Body of pancreas (tissue), 4 donors: ENCODE measurements at regions not wholly inside any gene's neighbourhood (a gene's known extent, or its start where the extent isn't known, plus 50 kb on each side); places are given as distances from the start of the nearest gene placed in this dataset.

Experiments used
- ATAC-seq: fragments of 150-250 bp; one replicate; pipeline ENCODE4 v1.9.1; 2016
- DNase-seq, 4 donors: peaks; one replicate each; pipeline ENCODE4 v3.0.0-alpha.2; 2019
- H3K27ac ChIP-seq, 4 donors: fragments of 200-600 bp; sonication (generic); 1 replicate in 3 of 4; 2 replicates in 1 of 4; pipeline versions ENCODE4 v1.5.1 to v1.6.1; 2016 to 2019; ENCODE audit warnings: mild to moderate bottlenecking in 1 of 4, mixed read lengths in 1 of 4, moderate library complexity in 1 of 4
- H3K27me3 ChIP-seq, 2 donors: fragments of 200-600 bp; sonication (generic); one replicate each; pipeline ENCODE4 v1.6.0; 2016; ENCODE audit warnings: mild to moderate bottlenecking in 1 of 2
- H3K36me3 ChIP-seq, 2 donors: fragments of 200-600 bp; sonication (generic); replicated peaks in 1 of 2; 2 replicates each; pipeline ENCODE4 v1.5.1; 2016; ENCODE audit warnings: low read depth in 2 of 2; ENCODE audit not compliant: insufficient read depth in 1 of 2
- H3K4me1 ChIP-seq: fragments of 200-600 bp; sonication (generic); one replicate; pipeline ENCODE4 v1.6.0; 2016
- H3K4me3 ChIP-seq, 2 donors: fragments of 200-600 bp; sonication (generic); 1 replicate in 1 of 2; 2 replicates in 1 of 2; pipeline ENCODE4 v1.5.1; 2016 to 2019
- H3K9me3 ChIP-seq, 3 donors: fragments of 200-600 bp; sonication (generic); 1 replicate in 2 of 3; 2 replicates in 1 of 3; pipeline ENCODE4 v1.5.1; 2016
- POLR2A ChIP-seq, 3 donors: fragments of 450-650 bp; IDR thresholded peaks; one replicate each; pipeline ENCODE4 v1.6.1; 2016; ENCODE audit warnings: antibody characterized with exemption in 3 of 3, mild to moderate bottlenecking in 2 of 3
- WGBS, 2 donors: methylation state at CpG; one replicate each; pipeline ENCODE4 v1.1.5; 2017; 5-methylcytosine and 5-hydroxymethylcytosine counted together
- intact Hi-C: fragments of 100-400 bp; cut with DNase I; formaldehyde crosslinking; loops from one replicate; pipeline ENCODE4 v1.15.1; 2023
- TF ChIP-seq, protein P1 (sequence below), 7 experiments: fragments of 450-650 bp in 4 of 7; fragments of 200-600 bp in 3 of 7; sonication (generic) in 3 of 7; IDR thresholded peaks; one replicate each; pipeline ENCODE4 v1.5.1; 2016 to 2019; ENCODE audit warnings: antibody characterized with exemption in 7 of 7

DNA sequence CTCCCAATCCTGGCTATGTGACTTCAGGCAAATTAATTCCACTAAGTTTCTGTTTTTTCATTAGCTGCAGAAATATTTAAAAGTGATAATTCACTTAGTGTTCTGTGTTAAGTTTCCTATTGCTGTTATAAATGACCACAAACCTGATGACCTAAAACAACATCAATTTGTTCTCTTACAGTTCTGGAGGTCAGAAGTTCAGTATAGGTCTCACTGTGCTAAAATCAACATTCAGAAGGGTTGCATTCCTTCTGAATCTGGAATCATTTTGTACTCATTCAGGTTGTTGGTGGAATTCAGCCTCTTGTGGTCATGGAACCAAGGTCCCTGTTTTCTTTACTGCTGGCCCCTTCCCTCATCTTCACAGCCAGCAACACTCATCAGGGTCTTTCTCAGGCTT lies 254.1 kb downstream of the CNTN3 start:
- no peak for ATAC-seq
- Histone ChIP-seq H3K4me1 (no peaks in the 10 kb centered on the region), H3K36me3 (no peaks in the 10 kb centered on the region), H3K9me3 (no peaks in the 10 kb centered on the region), H3K27me3 (no peaks in the 10 kb centered on the region), H3K4me3 (no peak overlapping the region), H3K27ac (no peak overlapping the region)
- TF ChIP-seq, protein P1, sequence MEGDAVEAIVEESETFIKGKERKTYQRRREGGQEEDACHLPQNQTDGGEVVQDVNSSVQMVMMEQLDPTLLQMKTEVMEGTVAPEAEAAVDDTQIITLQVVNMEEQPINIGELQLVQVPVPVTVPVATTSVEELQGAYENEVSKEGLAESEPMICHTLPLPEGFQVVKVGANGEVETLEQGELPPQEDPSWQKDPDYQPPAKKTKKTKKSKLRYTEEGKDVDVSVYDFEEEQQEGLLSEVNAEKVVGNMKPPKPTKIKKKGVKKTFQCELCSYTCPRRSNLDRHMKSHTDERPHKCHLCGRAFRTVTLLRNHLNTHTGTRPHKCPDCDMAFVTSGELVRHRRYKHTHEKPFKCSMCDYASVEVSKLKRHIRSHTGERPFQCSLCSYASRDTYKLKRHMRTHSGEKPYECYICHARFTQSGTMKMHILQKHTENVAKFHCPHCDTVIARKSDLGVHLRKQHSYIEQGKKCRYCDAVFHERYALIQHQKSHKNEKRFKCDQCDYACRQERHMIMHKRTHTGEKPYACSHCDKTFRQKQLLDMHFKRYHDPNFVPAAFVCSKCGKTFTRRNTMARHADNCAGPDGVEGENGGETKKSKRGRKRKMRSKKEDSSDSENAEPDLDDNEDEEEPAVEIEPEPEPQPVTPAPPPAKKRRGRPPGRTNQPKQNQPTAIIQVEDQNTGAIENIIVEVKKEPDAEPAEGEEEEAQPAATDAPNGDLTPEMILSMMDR (IDR thresholded peaks at IDR 0.05): no peak
- TF ChIP-seq POLR2A (IDR thresholded peaks at IDR 0.05): no peak
- no peak for DNase-seq
- intact Hi-C loops: no loop called here

DNA sequence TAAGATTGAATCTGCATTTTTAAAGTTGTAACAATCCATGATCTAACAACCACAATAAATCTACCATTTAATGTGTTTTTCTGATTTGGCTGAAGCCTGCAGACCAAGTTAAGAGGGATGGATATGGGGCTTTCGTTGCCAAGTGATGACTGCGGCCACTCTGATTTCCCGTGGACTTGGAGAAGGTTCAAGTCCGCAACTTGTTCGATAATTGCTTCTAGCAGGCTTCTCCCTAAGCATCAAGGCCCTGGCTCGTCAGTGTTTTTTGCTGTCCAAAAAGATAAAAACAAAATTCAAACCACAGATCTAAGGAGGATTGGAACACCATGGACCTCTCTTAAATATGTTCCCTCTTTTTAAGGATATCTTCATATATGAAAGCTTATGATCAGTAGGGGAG lies 256.6 kb downstream of the CNTN3 start:
- no peak for ATAC-seq
- no peak for DNase-seq
- TF ChIP-seq, protein P1 (IDR thresholded peaks at IDR 0.05): no peak
- no peak for TF ChIP-seq POLR2A (IDR thresholded peaks at IDR 0.05)
- Histone ChIP-seq H3K9me3 (no peaks in the 10 kb centered on the region), H3K27me3 (no peaks in the 10 kb centered on the region), H3K4me3 (no peak overlapping the region), H3K4me1 (no peaks in the 10 kb centered on the region), H3K36me3 (no peaks in the 10 kb centered on the region), H3K27ac (no peak overlapping the region)
- WGBS, 2 donors: 85 to 87% methylated on average over 6 of the region's 6 CpGs
- intact Hi-C loops: no loop called here

DNA sequence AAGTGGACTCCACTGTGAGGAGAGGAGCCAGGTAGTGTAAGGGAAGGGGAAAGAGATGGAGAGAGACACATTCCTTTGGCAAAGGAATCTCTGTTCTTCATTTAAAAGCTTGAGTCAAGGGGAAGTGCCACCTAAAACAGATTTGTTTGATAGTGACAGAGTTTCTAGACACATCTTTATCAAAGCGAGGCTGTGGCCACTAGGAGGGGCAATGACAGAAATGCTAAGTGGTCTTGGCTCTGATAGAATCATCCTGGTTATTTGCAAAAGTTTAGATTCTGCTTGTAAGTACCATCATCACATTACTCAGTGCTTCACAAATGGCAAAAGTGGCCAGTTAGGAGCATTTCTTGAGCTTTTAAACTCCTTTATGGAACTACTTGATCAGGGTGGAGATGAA lies 261.4 kb downstream of the CNTN3 start:
- Histone ChIP-seq H3K27ac (no peak overlapping the region), H3K9me3 (no peaks in the 10 kb centered on the region), H3K27me3 (no peaks in the 10 kb centered on the region), H3K36me3 (no peaks in the 10 kb centered on the region), H3K4me3 (no peak overlapping the region), H3K4me1 (peaks cover 4% of the 10 kb centered on the region)
- TF ChIP-seq, protein P1 (IDR thresholded peaks at IDR 0.05): no peak
- TF ChIP-seq POLR2A (IDR thresholded peaks at IDR 0.05): no peak
- DNase-seq (no peak), ATAC-seq (no peak)
- intact Hi-C loops: no loop called here
- WGBS, 2 donors: 71 to 90% methylated on average over 1 of the region's 1 CpG

DNA sequence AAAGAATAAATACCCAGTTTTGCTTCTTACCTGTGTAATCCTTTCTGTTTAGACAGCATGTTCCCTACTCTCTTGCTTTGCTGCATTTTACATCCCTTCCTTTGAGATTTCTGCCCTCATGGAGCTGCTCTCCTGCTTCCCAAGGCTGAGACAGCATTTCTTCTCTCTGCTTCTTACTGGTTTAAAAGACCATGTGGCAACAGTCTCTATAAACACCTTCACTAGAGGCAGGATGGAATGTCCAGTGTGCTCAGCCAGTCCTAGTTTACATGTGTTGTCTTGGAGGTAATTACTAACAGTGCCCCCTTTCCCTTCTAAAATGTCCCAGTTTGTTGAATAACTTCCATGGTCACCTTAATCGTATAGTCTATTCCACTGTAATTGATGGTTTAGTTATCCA lies 262.3 kb downstream of the CNTN3 start:
- no peak overlapping the region for H3K4me3 ChIP-seq
- H3K36me3 ChIP-seq: no peaks in the 10 kb centered on the region
- intact Hi-C loops: no loop called here
- TF ChIP-seq, protein P1 (IDR thresholded peaks at IDR 0.05): no peak
- no peak for TF ChIP-seq POLR2A (IDR thresholded peaks at IDR 0.05)
- H3K4me1 ChIP-seq: peaks cover 4% of the 10 kb centered on the region
- H3K27me3 ChIP-seq: no peaks in the 10 kb centered on the region
- no peaks in the 10 kb centered on the region for H3K9me3 ChIP-seq
- WGBS, 2 donors: 91 to 94% methylated on average over 1 of the region's 1 CpG
- no peak overlapping the region for H3K27ac ChIP-seq
- ATAC-seq: no peak
- DNase-seq: no peak

DNA sequence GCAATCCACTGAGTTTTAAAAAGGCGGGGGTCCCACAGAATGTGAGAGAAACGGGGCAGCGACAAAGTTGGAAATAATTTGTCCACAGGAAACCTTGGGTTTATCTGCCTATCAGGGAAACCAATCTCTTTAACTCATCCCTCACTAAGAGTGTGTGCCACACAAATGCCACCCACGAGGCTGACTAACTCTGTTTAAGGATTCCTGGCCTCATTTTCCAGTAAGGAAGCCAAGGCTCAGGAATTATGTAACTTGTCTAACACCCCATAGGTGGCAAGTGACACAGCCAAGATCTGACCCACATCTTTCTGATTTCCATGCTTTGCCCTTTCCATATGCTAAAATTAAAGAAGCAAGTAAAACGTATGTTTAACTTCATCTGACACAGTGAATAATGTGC lies 263.2 kb downstream of the CNTN3 start:
- WGBS, 2 donors: 79 to 83% methylated on average over 5 of the region's 5 CpGs
- TF ChIP-seq, protein P1 (IDR thresholded peaks at IDR 0.05): no peak
- TF ChIP-seq POLR2A (IDR thresholded peaks at IDR 0.05): no peak

More for the DNA sequence above, 263.2 kb downstream of the CNTN3 start:
- H3K9me3 ChIP-seq: no peaks in the 10 kb centered on the region
- DNase-seq: no peak
- H3K36me3 ChIP-seq: no peaks in the 10 kb centered on the region
- intact Hi-C loops: no loop called here
- no peak overlapping the region for H3K4me3 ChIP-seq
- no peaks in the 10 kb centered on the region for H3K27me3 ChIP-seq
- no peak for ATAC-seq
- H3K27ac ChIP-seq: no peak overlapping the region
- peaks cover 4% of the 10 kb centered on the region for H3K4me1 ChIP-seq
